Nephron (organoid): ENCODE measurements at regions not wholly inside any gene's neighbourhood (a gene's known extent, or its start where the extent isn't known, plus 50 kb on each side); places are given as distances from the start of the nearest gene placed in this dataset.

ENCODE experiments used
- H3K27ac Mint-ChIP-seq, 3 experiments: 2 replicates each; pipeline ENCODE4 v1.8.0; 2020; ENCODE audit warnings: mixed read lengths in 3 of 3, mild to moderate bottlenecking in 2 of 3, moderate library complexity in 1 of 3
- H3K27me3 Mint-ChIP-seq: 2 replicates; pipeline ENCODE4 v1.8.0; 2021; ENCODE audit warnings: low read depth, mild to moderate bottlenecking, moderate library complexity, mixed read lengths
- H3K36me3 Mint-ChIP-seq: 2 replicates; pipeline ENCODE4 v1.8.0; 2020; ENCODE audit warnings: low read depth, mixed read lengths
- H3K4me1 Mint-ChIP-seq: 2 replicates; pipeline ENCODE4 v1.8.0; 2020; ENCODE audit warnings: mixed read lengths
- H3K4me3 Mint-ChIP-seq, 3 experiments: 2 replicates each; pipeline ENCODE4 v1.8.0; 2020; ENCODE audit warnings: mild to moderate bottlenecking in 3 of 3, mixed read lengths in 3 of 3, moderate library complexity in 2 of 3
- H3K9me3 Mint-ChIP-seq: 2 replicates; pipeline ENCODE4 v1.8.0; 2020; ENCODE audit warnings: mixed read lengths
- CTCF ChIP-seq, 3 experiments: fragments of 200-600 bp; sonication (generic); IDR thresholded peaks; one replicate each; pipeline ENCODE4 v1.5.0; 2021; ENCODE audit warnings: antibody characterized with exemption in 3 of 3; ENCODE audit not compliant: unreplicated experiment in 3 of 3

- no peaks in the 10 kb centered on the region for H3K36me3 Mint-ChIP-seq
- no peak overlapping the region for H3K27ac Mint-ChIP-seq
- TF ChIP-seq CTCF (IDR thresholded peaks at IDR 0.05; ENCODE audit: unreplicated experiment in 3 of 3): no peak
- H3K4me3 Mint-ChIP-seq: no peak overlapping the region
- H3K4me1 Mint-ChIP-seq: no peaks in the 10 kb centered on the region
- peaks cover 18% of the 10 kb centered on the region for H3K9me3 Mint-ChIP-seq
- H3K27me3 Mint-ChIP-seq: peaks cover 30% of the 10 kb centered on the region
Observed at GRCh38 chr5:2024986-2025721, 142.4 kb upstream of the IRX4 start.

GRCh38 chr5:2023196-2023595, 140.5 kb upstream of the IRX4 start:
- Mint-ChIP-seq H3K4me3 (no peak overlapping the region), H3K4me1 (no peaks in the 10 kb centered on the region), H3K36me3 (no peaks in the 10 kb centered on the region), H3K27me3 (peaks cover 35% of the 10 kb centered on the region), H3K9me3 (peaks cover 11% of the 10 kb centered on the region), H3K27ac (no peak overlapping the region)
- no peak for TF ChIP-seq CTCF (IDR thresholded peaks at IDR 0.05; ENCODE audit: unreplicated experiment in 3 of 3)

- H3K27ac Mint-ChIP-seq: no peak overlapping the region
- H3K4me3 Mint-ChIP-seq: no peak overlapping the region
- H3K36me3 Mint-ChIP-seq: no peaks in the 10 kb centered on the region
- peaks cover 36% of the 10 kb centered on the region for H3K27me3 Mint-ChIP-seq
- peaks cover 10% of the 10 kb centered on the region for H3K9me3 Mint-ChIP-seq
- TF ChIP-seq CTCF (IDR thresholded peaks at IDR 0.05; ENCODE audit: unreplicated experiment in 3 of 3): no peak
- no peaks in the 10 kb centered on the region for H3K4me1 Mint-ChIP-seq
Observed at GRCh38 chr5:2022436-2022835, 139.7 kb upstream of the IRX4 start.

- TF ChIP-seq CTCF (IDR thresholded peaks at IDR 0.05; ENCODE audit: unreplicated experiment in 3 of 3): no peak
- H3K27ac Mint-ChIP-seq: no peak overlapping the region
- H3K4me1 Mint-ChIP-seq: no peaks in the 10 kb centered on the region
- peaks cover 36% of the 10 kb centered on the region for H3K27me3 Mint-ChIP-seq
- peaks cover 10% of the 10 kb centered on the region for H3K9me3 Mint-ChIP-seq
- H3K4me3 Mint-ChIP-seq: no peak overlapping the region
- H3K36me3 Mint-ChIP-seq: no peaks in the 10 kb centered on the region
Observed at GRCh38 chr5:2021484-2022176, 138.9 kb upstream of the IRX4 start.

GRCh38 chr5:2020730-2021129, 138.0 kb upstream of the IRX4 start:
- Mint-ChIP-seq H3K27me3 (peaks cover 31% of the 10 kb centered on the region), H3K9me3 (peaks cover 7% of the 10 kb centered on the region), H3K27ac (no peak overlapping the region), H3K4me1 (no peaks in the 10 kb centered on the region), H3K4me3 (no peak overlapping the region), H3K36me3 (no peaks in the 10 kb centered on the region)
- no peak for TF ChIP-seq CTCF (IDR thresholded peaks at IDR 0.05; ENCODE audit: unreplicated experiment in 3 of 3)

- peaks cover 27% of the 10 kb centered on the region for H3K27me3 Mint-ChIP-seq
- TF ChIP-seq CTCF (IDR thresholded peaks at IDR 0.05; ENCODE audit: unreplicated experiment in 3 of 3): no peak
- H3K9me3 Mint-ChIP-seq: peaks cover 4% of the 10 kb centered on the region
- H3K36me3 Mint-ChIP-seq: no peaks in the 10 kb centered on the region
- H3K27ac Mint-ChIP-seq: no peak overlapping the region
- H3K4me3 Mint-ChIP-seq: no peak overlapping the region
- no peaks in the 10 kb centered on the region for H3K4me1 Mint-ChIP-seq
Observed at GRCh38 chr5:2019716-2020115, 137.0 kb upstream of the IRX4 start.
